GM12872 (cell line): ENCODE measurements at regions not wholly inside any gene's neighbourhood (a gene's known extent, or its start where the extent isn't known, plus 50 kb on each side); places are given as distances from the start of the nearest gene placed in this dataset.

Experiments used
- TF ChIP-seq, protein P1 (sequence below): IDR thresholded peaks from 3 replicates; pipeline ENCODE4 v1.5.1; 2011; ENCODE audit warnings: low read depth, mild to moderate bottlenecking, low read length, moderate library complexity; ENCODE audit not compliant: insufficient read depth

DNA sequence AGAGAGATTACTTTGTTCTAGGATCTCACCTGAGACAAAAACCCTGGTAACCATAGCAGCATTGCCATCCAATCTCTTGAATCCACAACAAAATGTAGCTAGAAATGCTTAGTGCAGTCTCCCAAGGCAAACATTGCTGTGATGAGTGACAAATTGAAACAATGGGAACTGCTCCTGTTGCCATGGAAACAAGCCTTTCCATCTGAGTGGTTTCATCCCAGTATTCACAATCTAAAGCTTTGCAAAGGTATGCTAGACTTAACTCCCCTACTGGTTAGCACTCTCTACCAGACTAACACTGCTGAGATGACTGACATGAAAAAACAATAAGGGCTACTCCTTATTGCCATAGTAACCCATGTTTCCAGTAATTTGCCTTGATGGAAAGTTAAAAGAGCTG, 172.6 kb upstream of the CNTN3 start:
- TF ChIP-seq, protein P1, sequence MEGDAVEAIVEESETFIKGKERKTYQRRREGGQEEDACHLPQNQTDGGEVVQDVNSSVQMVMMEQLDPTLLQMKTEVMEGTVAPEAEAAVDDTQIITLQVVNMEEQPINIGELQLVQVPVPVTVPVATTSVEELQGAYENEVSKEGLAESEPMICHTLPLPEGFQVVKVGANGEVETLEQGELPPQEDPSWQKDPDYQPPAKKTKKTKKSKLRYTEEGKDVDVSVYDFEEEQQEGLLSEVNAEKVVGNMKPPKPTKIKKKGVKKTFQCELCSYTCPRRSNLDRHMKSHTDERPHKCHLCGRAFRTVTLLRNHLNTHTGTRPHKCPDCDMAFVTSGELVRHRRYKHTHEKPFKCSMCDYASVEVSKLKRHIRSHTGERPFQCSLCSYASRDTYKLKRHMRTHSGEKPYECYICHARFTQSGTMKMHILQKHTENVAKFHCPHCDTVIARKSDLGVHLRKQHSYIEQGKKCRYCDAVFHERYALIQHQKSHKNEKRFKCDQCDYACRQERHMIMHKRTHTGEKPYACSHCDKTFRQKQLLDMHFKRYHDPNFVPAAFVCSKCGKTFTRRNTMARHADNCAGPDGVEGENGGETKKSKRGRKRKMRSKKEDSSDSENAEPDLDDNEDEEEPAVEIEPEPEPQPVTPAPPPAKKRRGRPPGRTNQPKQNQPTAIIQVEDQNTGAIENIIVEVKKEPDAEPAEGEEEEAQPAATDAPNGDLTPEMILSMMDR = no peak

DNA sequence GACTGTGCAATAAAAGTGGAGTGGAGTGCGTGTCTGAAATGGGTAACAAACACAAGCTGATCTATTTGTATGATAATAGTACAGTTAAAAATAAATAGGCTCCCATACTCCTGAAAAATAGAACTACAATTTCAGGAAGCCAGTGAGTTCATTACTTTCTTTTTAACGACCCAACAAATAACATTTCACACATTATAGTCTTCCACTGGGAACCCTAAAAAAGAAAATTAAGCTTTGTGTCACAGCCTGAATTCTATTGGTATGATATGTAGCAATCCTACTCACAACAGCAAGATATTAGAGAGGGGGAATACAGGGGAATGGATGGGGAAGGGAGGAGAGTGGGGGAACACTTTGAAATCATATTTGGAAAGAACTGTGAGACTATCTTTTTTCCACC, 156.9 kb upstream of the CNTN3 start:
- TF ChIP-seq, protein P1 = no peak

DNA sequence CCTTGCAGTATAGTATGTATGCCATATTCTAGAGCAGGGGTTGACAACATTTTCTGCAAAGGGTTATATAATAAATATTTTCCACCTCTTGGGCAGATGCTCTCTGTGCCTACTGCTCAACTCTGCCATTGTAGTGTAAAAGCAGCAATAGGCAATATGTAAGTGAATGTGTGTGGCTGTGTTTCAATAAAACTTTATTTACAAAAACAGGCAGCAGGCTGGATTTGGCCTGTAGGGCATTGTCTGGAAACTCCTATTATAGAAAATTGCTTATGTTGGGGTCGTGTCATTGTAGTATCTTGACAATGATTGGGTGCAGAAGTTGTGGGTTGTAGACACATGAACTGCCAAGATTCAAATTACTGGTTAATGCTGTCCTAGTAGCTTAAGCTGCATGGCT, 153.6 kb upstream of the CNTN3 start:
- TF ChIP-seq, protein P1 = no peak

DNA sequence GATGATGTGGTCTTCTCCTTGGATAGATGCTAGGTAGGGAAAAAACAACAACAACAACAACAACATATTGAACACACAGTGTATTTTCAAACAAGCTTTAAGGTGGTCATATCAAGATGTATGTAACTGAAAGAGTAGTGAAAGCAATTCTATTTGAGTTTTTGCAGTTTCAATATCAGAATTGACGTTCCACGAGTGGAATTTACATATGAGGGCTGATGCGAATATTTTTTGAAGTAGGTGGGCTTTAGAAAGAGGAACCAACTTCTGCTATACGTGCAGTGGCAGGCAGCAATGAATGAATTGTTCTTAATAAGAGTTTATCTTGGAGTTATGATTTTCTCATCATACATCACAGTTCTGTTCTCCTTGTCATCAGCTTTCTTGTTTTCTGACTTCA, 151.9 kb upstream of the CNTN3 start:
- TF ChIP-seq, protein P1 = no peak

DNA sequence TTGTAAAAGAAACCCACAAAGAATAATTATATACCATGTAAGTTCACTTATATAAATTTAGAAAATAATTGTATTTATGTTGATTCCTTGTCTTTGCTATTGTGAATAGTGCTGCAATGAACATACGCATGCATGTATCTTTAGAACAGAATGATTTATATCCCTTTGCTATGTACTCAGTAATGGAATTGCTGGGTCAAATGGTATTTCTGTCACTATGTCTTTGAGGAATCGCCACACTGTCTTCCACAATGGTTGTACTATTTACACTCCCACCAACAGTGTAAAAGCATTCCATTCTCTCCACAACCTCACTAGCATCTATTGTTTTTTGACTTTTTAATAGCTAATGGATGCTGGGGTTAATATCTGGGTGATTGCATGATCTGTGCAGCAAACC, 149.4 kb upstream of the CNTN3 start:
- TF ChIP-seq, protein P1 = no peak

DNA sequence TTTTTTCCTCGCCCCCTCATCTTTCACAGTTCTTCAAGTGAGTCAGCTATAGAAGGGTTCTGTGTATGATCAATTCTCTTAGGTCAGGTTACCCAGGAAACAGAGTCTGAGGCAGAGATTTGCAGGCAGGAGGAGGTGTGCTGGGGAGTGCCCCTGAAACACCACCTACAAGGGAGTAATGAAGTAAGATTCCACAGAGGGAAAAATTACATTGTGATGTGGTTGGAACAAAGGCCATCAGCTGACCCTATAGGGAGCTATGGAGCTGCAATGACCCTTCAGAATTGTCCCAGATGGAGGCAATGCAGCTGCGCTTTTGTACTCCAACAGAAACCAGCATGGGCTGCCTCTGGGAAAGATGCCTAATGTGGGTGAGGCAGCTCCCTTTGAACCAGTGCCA, 142.2 kb upstream of the CNTN3 start:
- TF ChIP-seq, protein P1 = no peak

DNA sequence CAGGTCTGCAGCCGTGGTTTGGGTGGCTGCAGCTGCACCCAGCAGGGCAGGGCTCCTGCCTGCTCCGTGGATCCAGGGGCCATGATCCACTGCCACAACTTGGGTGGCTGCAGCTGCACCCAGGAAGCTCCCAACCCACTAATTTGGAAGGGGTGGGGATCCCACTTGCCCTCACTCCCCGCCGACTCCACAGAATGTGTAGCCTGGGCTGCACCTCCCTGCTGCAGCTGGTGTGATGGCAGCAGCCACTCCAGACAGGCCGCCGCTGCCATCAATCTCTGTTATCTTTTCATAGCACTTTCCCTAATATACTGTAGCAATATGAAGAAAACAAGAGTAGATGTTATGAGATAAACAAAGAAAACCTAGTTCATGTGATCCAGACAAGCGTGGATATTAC, 137.8 kb upstream of the CNTN3 start:
- TF ChIP-seq, protein P1 = no peak

DNA sequence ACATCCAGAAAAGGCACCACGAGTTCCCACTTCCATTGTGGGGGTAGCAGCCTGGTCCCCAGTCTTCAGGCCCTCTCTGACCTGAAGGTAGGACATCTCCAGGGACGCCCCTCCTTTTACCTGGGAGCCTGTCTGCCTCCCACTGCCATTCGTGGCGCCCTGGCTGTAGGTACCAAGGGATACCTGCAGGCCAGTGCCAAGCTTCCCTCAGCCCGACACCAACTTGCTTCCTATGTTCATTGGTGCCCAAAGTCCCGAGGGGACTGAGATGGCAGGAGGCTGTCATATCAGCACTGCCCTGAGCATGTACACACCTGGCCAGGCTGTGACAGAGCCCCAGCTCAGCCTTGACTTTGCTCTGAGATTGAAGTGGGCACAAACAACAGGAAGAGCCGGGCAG, 137.3 kb upstream of the CNTN3 start:
- TF ChIP-seq, protein P1 = no peak
